ENCODE measurements at regions not wholly inside any gene's neighbourhood (a gene's known extent, or its start where the extent isn't known, plus 50 kb on each side); places are given as distances from the start of the nearest gene placed in this dataset.

DNA sequence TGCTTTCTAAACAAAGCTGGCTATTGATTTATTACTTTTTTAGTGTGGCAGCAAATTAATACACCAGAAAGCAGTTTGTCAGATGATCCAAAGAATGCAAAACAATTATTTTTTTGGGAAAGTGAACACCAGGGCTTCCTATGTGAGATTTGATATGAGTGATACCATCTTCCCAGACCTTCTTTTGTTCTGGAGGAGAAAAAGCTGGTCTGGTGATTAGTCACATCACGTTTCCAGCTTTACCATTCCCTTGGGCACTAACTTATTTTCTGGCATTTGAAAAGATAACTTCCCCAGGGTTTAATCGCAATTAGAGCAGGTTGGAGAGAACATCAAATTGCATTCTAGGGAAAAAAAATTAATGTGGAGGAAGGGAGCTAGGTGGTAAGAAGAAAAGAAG, 182.9 kb upstream of the TANK start:
- H3K4me3 ChIP-seq (ENCODE audit: low read depth, low read length) = no peak overlapping the region
- TF ChIP-seq, protein P1, sequence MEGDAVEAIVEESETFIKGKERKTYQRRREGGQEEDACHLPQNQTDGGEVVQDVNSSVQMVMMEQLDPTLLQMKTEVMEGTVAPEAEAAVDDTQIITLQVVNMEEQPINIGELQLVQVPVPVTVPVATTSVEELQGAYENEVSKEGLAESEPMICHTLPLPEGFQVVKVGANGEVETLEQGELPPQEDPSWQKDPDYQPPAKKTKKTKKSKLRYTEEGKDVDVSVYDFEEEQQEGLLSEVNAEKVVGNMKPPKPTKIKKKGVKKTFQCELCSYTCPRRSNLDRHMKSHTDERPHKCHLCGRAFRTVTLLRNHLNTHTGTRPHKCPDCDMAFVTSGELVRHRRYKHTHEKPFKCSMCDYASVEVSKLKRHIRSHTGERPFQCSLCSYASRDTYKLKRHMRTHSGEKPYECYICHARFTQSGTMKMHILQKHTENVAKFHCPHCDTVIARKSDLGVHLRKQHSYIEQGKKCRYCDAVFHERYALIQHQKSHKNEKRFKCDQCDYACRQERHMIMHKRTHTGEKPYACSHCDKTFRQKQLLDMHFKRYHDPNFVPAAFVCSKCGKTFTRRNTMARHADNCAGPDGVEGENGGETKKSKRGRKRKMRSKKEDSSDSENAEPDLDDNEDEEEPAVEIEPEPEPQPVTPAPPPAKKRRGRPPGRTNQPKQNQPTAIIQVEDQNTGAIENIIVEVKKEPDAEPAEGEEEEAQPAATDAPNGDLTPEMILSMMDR (IDR thresholded peaks at IDR 0.05; ENCODE audit: insufficient read depth, low read depth, low read length) = no peak
- DNase-seq (ENCODE audit: low read depth) = no peak

DNA sequence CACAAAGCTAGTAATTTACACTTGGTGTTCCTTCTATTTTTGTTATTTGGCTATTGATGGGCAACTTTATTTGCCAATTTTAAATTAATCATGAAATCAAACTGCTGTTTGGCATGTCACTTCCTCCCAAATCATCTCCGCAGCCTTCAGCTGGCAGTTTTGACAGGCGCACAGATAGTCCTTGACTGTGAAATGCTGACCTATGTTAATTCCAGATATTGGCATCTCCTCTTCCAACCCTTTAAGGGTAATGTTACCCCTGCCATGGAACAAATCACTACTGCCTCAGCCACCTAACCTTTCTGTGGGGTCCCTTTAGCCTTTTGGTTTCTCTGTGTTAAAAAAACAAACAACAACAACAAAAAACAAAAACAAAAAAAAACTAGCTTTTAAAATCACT, 182.4 kb upstream of the TANK start:
- TF ChIP-seq, protein P1 (IDR thresholded peaks at IDR 0.05; ENCODE audit: insufficient read depth, low read depth, low read length) = no peak
- no peak overlapping the region for H3K4me3 ChIP-seq (ENCODE audit: low read depth, low read length)
- DNase-seq (ENCODE audit: low read depth) = no peak

DNA sequence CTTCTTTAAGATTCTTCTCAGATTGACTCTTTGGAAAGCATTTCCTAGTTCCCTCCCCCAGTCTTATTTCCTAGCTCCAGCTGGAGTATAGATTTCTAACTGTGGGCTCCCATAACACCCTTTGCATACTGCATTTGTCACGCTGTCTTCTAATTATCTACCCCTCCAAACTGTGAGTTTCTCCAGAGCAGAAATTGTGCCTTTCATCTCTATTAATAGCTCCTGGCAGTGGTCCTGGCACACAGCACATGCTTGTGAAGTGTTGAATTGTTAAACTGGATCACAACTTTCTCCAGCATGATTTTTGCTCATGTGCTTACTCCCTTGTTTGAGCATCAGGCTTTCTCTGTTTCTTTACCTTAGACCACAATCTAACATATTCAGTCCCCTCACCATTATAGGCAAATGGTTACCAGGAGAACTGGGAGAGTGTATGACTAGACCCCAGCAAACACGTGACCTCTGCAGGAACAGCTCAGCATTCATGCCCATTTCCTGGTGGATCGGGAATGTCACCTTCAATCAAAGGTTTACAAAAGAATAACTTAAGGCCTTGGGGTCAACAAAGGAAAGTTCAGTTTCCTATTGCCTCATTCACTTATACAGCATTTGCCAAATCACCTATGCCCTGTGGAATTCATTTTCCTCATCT, 175.7 kb upstream of the TANK start:
- TF ChIP-seq, protein P1 (IDR thresholded peaks at IDR 0.05; ENCODE audit: insufficient read depth, low read depth, low read length) = no peak
- no peak overlapping the region for H3K4me3 ChIP-seq (ENCODE audit: low read depth, low read length)
- DNase-seq (ENCODE audit: low read depth) = no peak

DNA sequence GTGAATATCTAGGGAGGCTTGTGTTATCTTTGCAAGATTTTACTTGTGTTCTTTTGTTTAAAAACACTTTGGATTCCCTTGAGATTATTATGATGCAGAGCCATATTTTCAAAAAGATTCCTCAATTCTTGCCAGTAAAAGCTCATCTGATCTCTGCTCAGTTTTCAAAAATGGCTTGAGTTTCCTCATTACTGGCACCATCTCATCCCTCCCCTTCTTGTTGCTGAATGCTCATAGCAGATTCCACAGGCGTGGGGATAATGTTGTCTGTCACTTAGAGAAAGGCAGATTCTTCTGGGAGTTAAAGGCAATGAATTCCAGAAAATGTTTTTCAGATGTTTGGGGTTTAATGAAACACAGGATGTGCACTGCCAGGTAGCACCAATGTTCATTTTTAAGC, 170.4 kb upstream of the TANK start:
- DNase-seq (ENCODE audit: low read depth) = no peak
- TF ChIP-seq, protein P1 (IDR thresholded peaks at IDR 0.05; ENCODE audit: insufficient read depth, low read depth, low read length) = no peak
- H3K4me3 ChIP-seq (ENCODE audit: low read depth, low read length) = no peak overlapping the region

DNA sequence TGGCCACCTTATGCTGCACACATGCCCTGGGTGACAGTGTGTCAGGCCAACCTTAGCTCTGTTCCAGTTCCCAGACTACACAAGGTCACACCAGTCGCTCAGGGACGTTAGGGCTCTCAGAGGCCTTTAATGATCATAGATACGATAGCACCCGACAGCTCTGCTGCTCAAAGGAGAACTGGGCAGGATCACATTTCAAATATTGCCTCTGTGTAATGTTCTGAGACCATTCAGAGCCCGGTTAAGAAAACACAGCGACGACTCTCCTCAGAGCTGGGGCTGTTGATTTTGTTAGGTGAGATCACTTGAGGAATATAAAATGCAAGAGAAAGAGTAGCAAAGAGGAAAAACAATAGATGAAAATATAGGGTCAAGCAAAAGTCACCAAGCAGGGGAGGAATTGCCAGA, 166.6 kb upstream of the TANK start:
- no peak overlapping the region for H3K4me3 ChIP-seq (ENCODE audit: low read depth, low read length)
- DNase-seq (ENCODE audit: low read depth) = peak; percentile 7
- TF ChIP-seq, protein P1 (IDR thresholded peaks at IDR 0.05; ENCODE audit: insufficient read depth, low read depth, low read length) = no peak

DNA sequence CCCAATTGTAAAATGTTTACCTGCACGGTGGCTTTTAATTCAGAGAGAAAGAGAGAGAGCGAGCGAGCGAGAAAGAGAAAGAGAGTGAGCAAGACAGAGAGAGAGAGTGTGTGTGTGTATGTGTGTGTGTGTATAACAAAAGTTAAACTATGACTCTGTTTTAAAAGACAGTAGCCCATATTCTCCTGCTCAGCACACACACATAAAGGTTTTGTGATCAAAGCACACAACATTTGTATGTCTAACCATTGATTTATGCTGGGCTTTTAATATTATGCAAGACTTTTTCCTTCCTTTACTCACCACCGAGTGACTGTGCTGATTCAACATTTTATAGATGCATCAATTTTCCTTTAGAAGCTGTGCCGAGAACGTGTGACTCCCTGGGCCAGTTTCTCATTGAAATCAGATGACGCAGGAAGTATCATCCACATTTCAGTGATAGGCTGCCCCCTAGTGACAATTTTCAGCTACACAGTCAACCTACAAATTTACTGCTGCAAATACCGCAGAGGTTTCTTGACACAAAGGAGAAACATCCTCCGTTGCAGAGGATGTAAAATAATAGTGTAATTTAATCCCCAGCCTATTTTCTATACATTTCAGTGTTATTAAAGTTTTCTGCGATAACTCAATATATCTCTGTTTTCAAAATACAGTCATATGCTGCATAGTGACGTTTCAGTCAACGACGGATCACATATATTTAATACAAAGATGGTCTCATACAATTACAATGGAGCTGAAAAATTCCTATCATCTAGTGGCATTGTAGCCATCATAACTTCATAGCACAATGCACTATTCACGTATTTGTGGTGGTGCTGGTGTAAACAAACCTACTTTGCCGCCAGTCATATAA, 165.9 kb upstream of the TANK start:
- H3K4me3 ChIP-seq (ENCODE audit: low read depth, low read length) = no peak overlapping the region
- TF ChIP-seq, protein P1 (IDR thresholded peaks at IDR 0.05; ENCODE audit: insufficient read depth, low read depth, low read length) = peak; percentile 87
- peak; percentile 92 for DNase-seq (ENCODE audit: low read depth)
